ENCODE measurements at regions not wholly inside any gene's neighbourhood (a gene's known extent, or its start where the extent isn't known, plus 50 kb on each side); places are given as distances from the start of the nearest gene placed in this dataset.

- no peaks in the 10 kb centered on the region for H3K36me3 ChIP-seq (ENCODE audit: control insufficient read depth, insufficient read depth, low read length)
- TF ChIP-seq CTCF (conservative IDR thresholded peaks at IDR 0.05 in 1 of 2, IDR thresholded peaks at IDR 0.05 in 1 of 2; ENCODE audit: low read depth in 1 of 2, low read length in 2 of 2) = no peak
- no peak for TF ChIP-seq EZH2 (IDR thresholded peaks at IDR 0.05; ENCODE audit: low read length, missing control alignments)
- H4K20me1 ChIP-seq (ENCODE audit: control insufficient read depth, extremely low read depth, insufficient read depth, low read length) = no peaks in the 10 kb centered on the region
- no peaks in the 10 kb centered on the region for H3K4me1 ChIP-seq (ENCODE audit: control insufficient read depth, extremely low read depth, insufficient read depth, low read length)
- DNase-seq (ENCODE audit: low read depth in 2 of 2) = no peak
- no peak overlapping the region for H3K9ac ChIP-seq (ENCODE audit: insufficient read depth, low read length)
- H2AFZ ChIP-seq (ENCODE audit: low read length) = no peak overlapping the region
- H3K79me2 ChIP-seq (ENCODE audit: control insufficient read depth, insufficient read depth, low read length) = no peaks in the 10 kb centered on the region
- H3K9me3 ChIP-seq (ENCODE audit: control insufficient read depth, insufficient read depth, low read depth, low read length) = no peaks in the 10 kb centered on the region
- no peaks in the 10 kb centered on the region for H3K27me3 ChIP-seq (ENCODE audit: control insufficient read depth, insufficient read depth, low read length)
- no peak overlapping the region for H3K4me3 ChIP-seq (replicated peaks in 1 of 4; ENCODE audit: control extremely low read depth in 1 of 4, insufficient read depth in 1 of 4, low read depth in 3 of 4, low read length in 4 of 4)
- no peak overlapping the region for H3K4me2 ChIP-seq (ENCODE audit: extremely low read depth, insufficient read depth, low read length)
- H3K27ac ChIP-seq (ENCODE audit: insufficient read depth, low read length) = no peak overlapping the region
These were observed 903.0 kb upstream of the ATXN8OS start for GRCh38 chr13:69204620-69205019.

- H2AFZ ChIP-seq (ENCODE audit: low read length) = no peak overlapping the region
- H3K4me1 ChIP-seq (ENCODE audit: control insufficient read depth, extremely low read depth, insufficient read depth, low read length) = no peaks in the 10 kb centered on the region
- H3K4me3 ChIP-seq (replicated peaks in 1 of 4; ENCODE audit: control extremely low read depth in 1 of 4, insufficient read depth in 1 of 4, low read depth in 3 of 4, low read length in 4 of 4) = no peak overlapping the region
- no peak for DNase-seq (ENCODE audit: low read depth in 2 of 2)
- no peaks in the 10 kb centered on the region for H3K27me3 ChIP-seq (ENCODE audit: control insufficient read depth, insufficient read depth, low read length)
- H3K9me3 ChIP-seq (ENCODE audit: control insufficient read depth, insufficient read depth, low read depth, low read length) = no peaks in the 10 kb centered on the region
- H3K79me2 ChIP-seq (ENCODE audit: control insufficient read depth, insufficient read depth, low read length) = no peaks in the 10 kb centered on the region
- no peak overlapping the region for H3K4me2 ChIP-seq (ENCODE audit: extremely low read depth, insufficient read depth, low read length)
- H4K20me1 ChIP-seq (ENCODE audit: control insufficient read depth, extremely low read depth, insufficient read depth, low read length) = no peaks in the 10 kb centered on the region
- no peak overlapping the region for H3K27ac ChIP-seq (ENCODE audit: insufficient read depth, low read length)
- TF ChIP-seq CTCF (conservative IDR thresholded peaks at IDR 0.05 in 1 of 2, IDR thresholded peaks at IDR 0.05 in 1 of 2; ENCODE audit: low read depth in 1 of 2, low read length in 2 of 2) (no peak), EZH2 (IDR thresholded peaks at IDR 0.05; ENCODE audit: low read length, missing control alignments) (no peak)
- H3K36me3 ChIP-seq (ENCODE audit: control insufficient read depth, insufficient read depth, low read length) = no peaks in the 10 kb centered on the region
- no peak overlapping the region for H3K9ac ChIP-seq (ENCODE audit: insufficient read depth, low read length)
These were observed 904.6 kb upstream of the ATXN8OS start for GRCh38 chr13:69202996-69203395.

- Histone ChIP-seq H3K27me3 (ENCODE audit: control insufficient read depth, insufficient read depth, low read length) (no peaks in the 10 kb centered on the region), H3K79me2 (ENCODE audit: control insufficient read depth, insufficient read depth, low read length) (no peaks in the 10 kb centered on the region), H3K27ac (ENCODE audit: insufficient read depth, low read length) (no peak overlapping the region), H3K4me2 (ENCODE audit: extremely low read depth, insufficient read depth, low read length) (no peak overlapping the region), H2AFZ (ENCODE audit: low read length) (no peak overlapping the region), H3K36me3 (ENCODE audit: control insufficient read depth, insufficient read depth, low read length) (no peaks in the 10 kb centered on the region), H3K9ac (ENCODE audit: insufficient read depth, low read length) (no peak overlapping the region), H4K20me1 (ENCODE audit: control insufficient read depth, extremely low read depth, insufficient read depth, low read length) (no peaks in the 10 kb centered on the region), H3K4me3 (replicated peaks in 1 of 4; ENCODE audit: control extremely low read depth in 1 of 4, insufficient read depth in 1 of 4, low read depth in 3 of 4, low read length in 4 of 4) (no peak overlapping the region), H3K9me3 (ENCODE audit: control insufficient read depth, insufficient read depth, low read depth, low read length) (no peaks in the 10 kb centered on the region), H3K4me1 (ENCODE audit: control insufficient read depth, extremely low read depth, insufficient read depth, low read length) (no peaks in the 10 kb centered on the region)
- no peak for TF ChIP-seq EZH2 (IDR thresholded peaks at IDR 0.05; ENCODE audit: low read length, missing control alignments)
- no peak for TF ChIP-seq CTCF (conservative IDR thresholded peaks at IDR 0.05 in 1 of 2, IDR thresholded peaks at IDR 0.05 in 1 of 2; ENCODE audit: low read depth in 1 of 2, low read length in 2 of 2)
- DNase-seq (ENCODE audit: low read depth in 2 of 2) = no peak
These were observed 908.0 kb upstream of the ATXN8OS start for GRCh38 chr13:69199664-69200063.

Measured in fibroblast of lung (primary cell).